Right lobe of liver (tissue), 6 donors: ENCODE measurements at regions not wholly inside any gene's neighbourhood (a gene's known extent, or its start where the extent isn't known, plus 50 kb on each side); places are given as distances from the start of the nearest gene placed in this dataset.

Experiments used
- ATAC-seq, 4 donors: fragments of 200-7000 bp; cut with Tn5 transposase; one replicate each; pipeline ENCODE4 v1.9.1; 2020; ENCODE audit warnings: mild to moderate bottlenecking in 4 of 4, moderate library complexity in 4 of 4
- DNase-seq, 3 donors: peaks; one replicate each; pipeline ENCODE4 v3.0.0-alpha.2; 2020
- H3K27ac ChIP-seq, 3 donors: fragments of 200-600 bp; one replicate each; pipeline ENCODE4 v1.8.0; 2022
- H3K27me3 ChIP-seq, 2 donors: fragments of 200-600 bp; one replicate each; pipeline ENCODE4 v1.8.0; 2022
- H3K36me3 ChIP-seq, 4 donors: fragments of 200-600 bp; sonication (generic) in 1 of 4; one replicate each; pipeline versions ENCODE4 v1.5.1 to v1.8.0; 2017 to 2022; ENCODE audit warnings: control low read depth in 1 of 4
- H3K4me1 ChIP-seq, 4 donors: fragments of 200-600 bp; sonication (generic) in 1 of 4; one replicate each; pipeline versions ENCODE4 v1.5.1 to v1.8.0; 2017 to 2022; ENCODE audit warnings: control low read depth in 1 of 4
- H3K4me3 ChIP-seq, 3 donors: fragments of 200-600 bp; one replicate each; pipeline ENCODE4 v1.8.0; 2022
- H3K9me3 ChIP-seq, 4 donors: fragments of 200-600 bp; sonication (generic) in 1 of 4; one replicate each; pipeline versions ENCODE4 v1.5.1 to v1.8.0; 2017 to 2022; ENCODE audit warnings: control low read depth in 1 of 4
- POLR2A ChIP-seq: fragments of 450-650 bp; IDR thresholded peaks from one replicate; pipeline ENCODE4 v1.6.1; 2017; ENCODE audit warnings: antibody characterized with exemption, mild to moderate bottlenecking
- WGBS: methylation state at CpG from one replicate; pipeline ENCODE4 v1.1.6; 2018; ENCODE audit warnings: low coverage, low lambda C conversion rate; ENCODE audit not compliant: insufficient coverage; ENCODE audit errors: missing lambda C conversion rate; 5-methylcytosine and 5-hydroxymethylcytosine counted together
- intact Hi-C, 2 donors: fragments of 100-400 bp; cut with DNase I; formaldehyde crosslinking; loops; one replicate each; pipeline versions ENCODE4 v1.11.2 to v1.14.1; 2022
- TF ChIP-seq, protein P1 (sequence below), 4 donors: fragments of 200-600 bp in 3 of 4; fragments of 450-650 bp in 1 of 4; IDR thresholded peaks; one replicate each; pipeline versions ENCODE4 v1.5.1 to v1.8.0; 2016 to 2022; ENCODE audit warnings: antibody characterized with exemption in 4 of 4, mild to moderate bottlenecking in 2 of 4
- donor health status: DM: no; HTN: yes; CAD: no.
- donor health status: DM: no; HTN: no; CAD: no.
- donor health status: DM: no; HTN: no; CAD: no.
- donor health status: DM: no; HTN: yes; CAD: no.
- donor health status: DM: no; HTN: yes; CAD: no.

GRCh38 chr4:43394976-43395375 lies 502.5 kb downstream of the GRXCR1 start:
- WGBS = 14% methylated on average over 2 of the region's 3 CpGs
- no peaks in the 10 kb centered on the region for H3K4me1 ChIP-seq
- ATAC-seq = no peak
- no peak overlapping the region for H3K4me3 ChIP-seq
- H3K9me3 ChIP-seq = no peaks in the 10 kb centered on the region
- DNase-seq = no peak
- H3K27ac ChIP-seq = no peak overlapping the region
- intact Hi-C loops = no loop called here
- TF ChIP-seq, protein P1, sequence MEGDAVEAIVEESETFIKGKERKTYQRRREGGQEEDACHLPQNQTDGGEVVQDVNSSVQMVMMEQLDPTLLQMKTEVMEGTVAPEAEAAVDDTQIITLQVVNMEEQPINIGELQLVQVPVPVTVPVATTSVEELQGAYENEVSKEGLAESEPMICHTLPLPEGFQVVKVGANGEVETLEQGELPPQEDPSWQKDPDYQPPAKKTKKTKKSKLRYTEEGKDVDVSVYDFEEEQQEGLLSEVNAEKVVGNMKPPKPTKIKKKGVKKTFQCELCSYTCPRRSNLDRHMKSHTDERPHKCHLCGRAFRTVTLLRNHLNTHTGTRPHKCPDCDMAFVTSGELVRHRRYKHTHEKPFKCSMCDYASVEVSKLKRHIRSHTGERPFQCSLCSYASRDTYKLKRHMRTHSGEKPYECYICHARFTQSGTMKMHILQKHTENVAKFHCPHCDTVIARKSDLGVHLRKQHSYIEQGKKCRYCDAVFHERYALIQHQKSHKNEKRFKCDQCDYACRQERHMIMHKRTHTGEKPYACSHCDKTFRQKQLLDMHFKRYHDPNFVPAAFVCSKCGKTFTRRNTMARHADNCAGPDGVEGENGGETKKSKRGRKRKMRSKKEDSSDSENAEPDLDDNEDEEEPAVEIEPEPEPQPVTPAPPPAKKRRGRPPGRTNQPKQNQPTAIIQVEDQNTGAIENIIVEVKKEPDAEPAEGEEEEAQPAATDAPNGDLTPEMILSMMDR (IDR thresholded peaks at IDR 0.05) = no peak
- TF ChIP-seq POLR2A = no peak
- H3K36me3 ChIP-seq = no peaks in the 10 kb centered on the region
- H3K27me3 ChIP-seq = no peaks in the 10 kb centered on the region

- Histone ChIP-seq H3K27ac (no peak overlapping the region), H3K36me3 (no peaks in the 10 kb centered on the region), H3K4me1 (no peaks in the 10 kb centered on the region), H3K9me3 (no peaks in the 10 kb centered on the region), H3K4me3 (no peak overlapping the region), H3K27me3 (no peaks in the 10 kb centered on the region)
- TF ChIP-seq, protein P1 (IDR thresholded peaks at IDR 0.05) = no peak
- TF ChIP-seq POLR2A = no peak
- 41% methylated on average over 3 of the region's 3 CpGs for whole genome bisulfite sequencing
- no peak for ATAC-seq
- DNase-seq = no peak
- intact Hi-C loops = no loop called here
These were observed 507.2 kb downstream of the GRXCR1 start for GRCh38 chr4:43399726-43400125.

GRCh38 chr4:43402393-43402792 lies 509.9 kb downstream of the GRXCR1 start:
- ATAC-seq = no peak
- no peak for DNase-seq
- Histone ChIP-seq H3K4me1 (no peaks in the 10 kb centered on the region), H3K27me3 (no peaks in the 10 kb centered on the region), H3K4me3 (no peak overlapping the region), H3K36me3 (no peaks in the 10 kb centered on the region), H3K9me3 (no peaks in the 10 kb centered on the region), H3K27ac (no peak overlapping the region)
- TF ChIP-seq, protein P1 (IDR thresholded peaks at IDR 0.05) = no peak
- no peak for TF ChIP-seq POLR2A
- intact Hi-C loops = no loop called here
- whole genome bisulfite sequencing = 71% methylated on average over 1 of the region's 1 CpG

GRCh38 chr4:43410636-43411035 lies 518.1 kb downstream of the GRXCR1 start:
- Histone ChIP-seq H3K9me3 (no peaks in the 10 kb centered on the region), H3K27me3 (no peaks in the 10 kb centered on the region), H3K4me3 (no peak overlapping the region), H3K27ac (no peak overlapping the region), H3K4me1 (no peaks in the 10 kb centered on the region), H3K36me3 (no peaks in the 10 kb centered on the region)
- ATAC-seq (no peak), DNase-seq (no peak)
- no peak for TF ChIP-seq POLR2A
- TF ChIP-seq, protein P1 (IDR thresholded peaks at IDR 0.05) = no peak
- 82% methylated on average over 8 of the region's 9 CpGs for WGBS
- intact Hi-C loops = no loop called here

DNA sequence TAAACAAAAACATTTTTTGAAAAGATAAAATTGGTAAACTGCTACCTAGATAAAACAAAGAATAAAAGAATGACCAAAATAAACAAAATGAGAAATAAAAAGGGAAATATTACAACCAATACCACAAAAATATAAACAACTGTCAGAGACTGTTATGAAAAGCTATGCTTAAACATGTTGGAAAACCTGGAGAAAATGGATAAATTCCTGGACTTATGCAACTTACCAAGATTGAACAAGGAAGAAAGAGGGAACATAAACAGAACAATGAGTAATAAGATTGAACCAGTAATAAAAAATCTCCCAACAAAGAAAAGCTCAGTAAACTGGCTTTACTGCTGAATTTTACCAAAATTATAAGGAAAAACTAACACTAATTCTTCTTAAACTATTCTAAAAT lies 518.7 kb downstream of the GRXCR1 start:
- no peak overlapping the region for H3K27ac ChIP-seq
- no peaks in the 10 kb centered on the region for H3K9me3 ChIP-seq
- H3K27me3 ChIP-seq = no peaks in the 10 kb centered on the region
- TF ChIP-seq, protein P1 (IDR thresholded peaks at IDR 0.05) = no peak
- no peak for TF ChIP-seq POLR2A
- ATAC-seq = no peak
- intact Hi-C loops = no loop called here
- H3K36me3 ChIP-seq = no peaks in the 10 kb centered on the region
- no peaks in the 10 kb centered on the region for H3K4me1 ChIP-seq
- no peak overlapping the region for H3K4me3 ChIP-seq
- no peak for DNase-seq
